ENCODE measurements at regions not wholly inside any gene's neighbourhood (a gene's known extent, or its start where the extent isn't known, plus 50 kb on each side); places are given as distances from the start of the nearest gene placed in this dataset.

DNA sequence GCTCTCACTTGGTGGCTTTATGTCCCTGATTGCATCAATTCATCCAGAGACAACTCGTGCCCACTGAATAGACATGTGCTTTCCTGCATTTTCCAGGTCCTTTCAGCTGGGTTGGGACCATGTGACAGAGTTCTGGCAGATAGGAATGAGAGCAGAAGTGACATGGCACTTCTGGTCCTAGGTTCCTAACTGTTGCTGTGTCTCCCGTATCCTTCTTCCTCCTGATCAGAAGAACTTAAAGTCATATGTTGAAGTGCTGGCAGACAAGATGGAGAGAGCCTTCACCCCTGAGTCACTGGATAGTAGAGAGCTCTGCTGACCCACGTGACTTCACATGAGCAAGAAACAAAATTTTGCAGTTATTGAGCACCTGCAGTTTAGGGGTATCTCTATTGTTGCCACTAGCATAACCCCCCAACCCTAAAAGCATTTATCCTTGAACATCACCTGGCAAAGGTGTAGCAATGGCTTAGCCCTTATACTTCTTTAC, 80.0 kb downstream of the NREP start:
- ChIA-PET POLR2A (no interaction called here), CTCF (no interaction called here)
- H3K4me3 ChIP-seq (ENCODE audit: low read depth, low read length) = no peak overlapping the region
- no peak for DNase-seq (ENCODE audit: low read depth)
- H3K36me3 ChIP-seq (ENCODE audit: control insufficient read depth, insufficient read depth, low read length) = no peaks in the 10 kb centered on the region
- TF ChIP-seq, protein P1, sequence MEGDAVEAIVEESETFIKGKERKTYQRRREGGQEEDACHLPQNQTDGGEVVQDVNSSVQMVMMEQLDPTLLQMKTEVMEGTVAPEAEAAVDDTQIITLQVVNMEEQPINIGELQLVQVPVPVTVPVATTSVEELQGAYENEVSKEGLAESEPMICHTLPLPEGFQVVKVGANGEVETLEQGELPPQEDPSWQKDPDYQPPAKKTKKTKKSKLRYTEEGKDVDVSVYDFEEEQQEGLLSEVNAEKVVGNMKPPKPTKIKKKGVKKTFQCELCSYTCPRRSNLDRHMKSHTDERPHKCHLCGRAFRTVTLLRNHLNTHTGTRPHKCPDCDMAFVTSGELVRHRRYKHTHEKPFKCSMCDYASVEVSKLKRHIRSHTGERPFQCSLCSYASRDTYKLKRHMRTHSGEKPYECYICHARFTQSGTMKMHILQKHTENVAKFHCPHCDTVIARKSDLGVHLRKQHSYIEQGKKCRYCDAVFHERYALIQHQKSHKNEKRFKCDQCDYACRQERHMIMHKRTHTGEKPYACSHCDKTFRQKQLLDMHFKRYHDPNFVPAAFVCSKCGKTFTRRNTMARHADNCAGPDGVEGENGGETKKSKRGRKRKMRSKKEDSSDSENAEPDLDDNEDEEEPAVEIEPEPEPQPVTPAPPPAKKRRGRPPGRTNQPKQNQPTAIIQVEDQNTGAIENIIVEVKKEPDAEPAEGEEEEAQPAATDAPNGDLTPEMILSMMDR (IDR thresholded peaks at IDR 0.05; ENCODE audit: insufficient read depth, low read depth, low read length) = no peak
- H3K27me3 ChIP-seq (ENCODE audit: control insufficient read depth, insufficient read depth, low read length) = no peaks in the 10 kb centered on the region

DNA sequence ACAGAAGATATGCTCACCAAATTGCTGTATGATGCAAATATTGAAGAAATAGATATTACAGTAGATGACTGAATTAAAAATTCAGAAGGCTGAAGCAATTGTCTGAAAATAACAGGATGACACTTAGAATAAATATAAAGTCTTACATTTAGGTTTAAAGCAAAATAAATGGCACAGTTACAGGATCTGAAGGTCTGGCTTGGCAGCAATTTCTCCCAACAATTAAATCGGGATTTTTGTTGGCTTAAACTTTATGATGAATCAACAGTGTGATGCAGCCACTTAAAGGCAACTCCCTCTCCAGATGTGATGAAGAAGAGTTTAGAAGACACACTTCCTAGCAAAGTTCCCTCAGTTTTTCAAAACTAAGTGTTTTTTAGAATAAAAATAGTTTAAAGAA, 80.5 kb downstream of the NREP start:
- ChIA-PET POLR2A (no interaction called here), CTCF (no interaction called here)
- no peak overlapping the region for H3K4me3 ChIP-seq (ENCODE audit: low read depth, low read length)
- H3K36me3 ChIP-seq (ENCODE audit: control insufficient read depth, insufficient read depth, low read length) = no peaks in the 10 kb centered on the region
- TF ChIP-seq, protein P1 (IDR thresholded peaks at IDR 0.05; ENCODE audit: insufficient read depth, low read depth, low read length) = no peak
- no peaks in the 10 kb centered on the region for H3K27me3 ChIP-seq (ENCODE audit: control insufficient read depth, insufficient read depth, low read length)
- DNase-seq (ENCODE audit: low read depth) = peak; percentile 46

DNA sequence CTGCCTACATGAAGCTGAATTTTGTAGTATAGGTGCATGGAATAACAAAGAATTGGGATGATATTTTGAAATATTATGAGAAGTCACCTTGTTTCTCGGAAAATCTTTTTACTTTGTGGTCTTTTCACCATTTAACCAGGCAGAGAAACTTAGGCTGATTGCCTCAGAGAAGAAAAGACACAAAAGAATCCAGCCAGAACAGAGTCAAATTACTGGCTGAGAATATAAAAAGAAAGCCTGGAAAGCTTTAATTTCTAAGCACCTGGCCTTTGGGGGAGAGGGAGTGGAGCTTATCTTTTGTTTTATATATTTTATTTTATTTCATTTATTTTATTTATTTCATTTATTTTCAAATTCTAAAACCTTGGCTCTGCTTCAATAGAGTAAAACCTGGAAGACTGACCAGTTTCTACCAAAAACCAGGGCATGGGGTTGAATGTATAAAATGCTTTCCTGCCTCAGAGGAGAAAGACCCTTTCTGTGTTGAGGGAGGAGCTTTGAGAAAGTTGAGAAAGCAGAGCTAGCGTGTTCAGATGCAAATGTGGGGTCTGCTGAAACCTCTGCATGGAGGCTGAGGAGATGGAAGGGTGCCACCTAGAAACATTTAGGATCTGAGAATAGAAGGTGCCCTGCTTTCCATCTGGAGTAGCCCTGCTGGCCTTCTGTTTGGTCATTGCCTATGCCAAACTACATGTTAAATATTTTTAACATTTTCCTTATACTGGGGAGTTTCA, 81.6 kb downstream of the NREP start:
- CTCF ChIA-PET = no interaction called here

DNA sequence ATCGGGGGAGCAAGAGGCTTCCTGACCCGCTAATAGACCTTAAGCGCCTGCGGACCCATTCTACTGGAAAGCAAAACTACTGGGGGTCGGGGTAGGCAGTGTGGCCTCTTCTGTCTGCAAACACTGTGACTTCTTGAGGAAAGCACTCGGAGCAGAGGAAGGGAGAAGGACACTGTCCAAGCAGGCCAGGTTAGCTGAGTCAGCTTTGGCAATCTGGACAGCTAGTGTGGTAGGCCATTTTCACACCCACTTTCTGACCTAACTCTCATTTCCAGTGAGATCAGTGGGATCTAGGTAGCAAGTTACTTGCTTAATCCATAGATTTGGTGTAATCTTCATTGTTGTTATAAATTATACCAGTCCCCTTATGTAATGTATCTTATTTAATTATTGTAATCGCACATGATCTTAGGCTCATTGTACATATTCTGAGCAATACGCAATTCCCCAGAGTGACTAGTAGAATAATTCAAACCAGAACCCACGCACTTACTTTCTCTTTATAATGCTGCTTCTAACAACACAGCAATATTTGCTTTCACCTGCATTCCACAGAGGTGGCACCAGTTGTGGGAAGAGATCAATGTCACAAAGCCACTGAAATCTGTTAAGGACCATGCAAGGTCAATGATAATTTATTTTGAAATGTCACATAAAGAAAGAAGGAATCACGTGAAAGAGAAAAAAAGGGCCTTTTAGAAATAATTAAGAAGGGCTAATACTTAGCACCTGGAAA, 82.9 kb downstream of the NREP start:
- Histone ChIP-seq H3K36me3 (ENCODE audit: control insufficient read depth, insufficient read depth, low read length) (no peaks in the 10 kb centered on the region), H3K27me3 (ENCODE audit: control insufficient read depth, insufficient read depth, low read length) (no peaks in the 10 kb centered on the region), H3K4me3 (ENCODE audit: low read depth, low read length) (no peak overlapping the region)
- no peak for DNase-seq (ENCODE audit: low read depth)
- POLR2A ChIA-PET = no interaction called here
- CTCF ChIA-PET = interaction anchor here (0.7 kb wide), 1 partner anchor 9 kb away, joined by 3 read pairs; no protein-coding TSS in a partner anchor
- TF ChIP-seq, protein P1 (IDR thresholded peaks at IDR 0.05; ENCODE audit: insufficient read depth, low read depth, low read length) = no peak

More for the DNA sequence above, 81.6 kb downstream of the NREP start:
- POLR2A ChIA-PET = no interaction called here
- TF ChIP-seq, protein P1 (IDR thresholded peaks at IDR 0.05; ENCODE audit: insufficient read depth, low read depth, low read length) = no peak
- Histone ChIP-seq H3K36me3 (ENCODE audit: control insufficient read depth, insufficient read depth, low read length) (no peaks in the 10 kb centered on the region), H3K27me3 (ENCODE audit: control insufficient read depth, insufficient read depth, low read length) (no peaks in the 10 kb centered on the region), H3K4me3 (ENCODE audit: low read depth, low read length) (no peak overlapping the region)
- DNase-seq (ENCODE audit: low read depth) = no peak

DNA sequence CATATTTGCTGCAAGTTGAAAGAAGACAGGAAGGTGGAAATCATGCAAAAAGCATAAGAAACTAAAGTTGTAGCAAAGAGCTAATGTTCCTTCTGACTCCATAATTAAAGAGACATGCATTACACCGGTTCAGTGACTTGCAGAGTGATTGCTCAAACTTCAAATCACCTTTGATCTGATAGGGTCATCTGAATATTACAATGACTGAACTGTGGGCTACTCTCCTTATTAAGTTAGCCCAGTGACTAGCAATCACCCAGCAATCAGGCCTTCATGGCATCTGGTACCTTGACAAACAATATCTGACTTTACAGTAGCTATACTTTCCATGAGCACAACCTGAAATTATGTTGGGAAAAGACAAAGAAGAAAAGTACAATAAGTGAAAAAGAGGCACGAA, 84.9 kb downstream of the NREP start:
- no peak for DNase-seq (ENCODE audit: low read depth)
- CTCF ChIA-PET = interaction anchor here (0.6 kb wide), 1 partner anchor 16 kb away, joined by 3 read pairs; no protein-coding TSS in a partner anchor
- Histone ChIP-seq H3K36me3 (ENCODE audit: control insufficient read depth, insufficient read depth, low read length) (no peaks in the 10 kb centered on the region), H3K4me3 (ENCODE audit: low read depth, low read length) (no peak overlapping the region), H3K27me3 (ENCODE audit: control insufficient read depth, insufficient read depth, low read length) (no peaks in the 10 kb centered on the region)
- TF ChIP-seq, protein P1 (IDR thresholded peaks at IDR 0.05; ENCODE audit: insufficient read depth, low read depth, low read length) = no peak
- POLR2A ChIA-PET = no interaction called here
